ENCODE measurements at regions not wholly inside any gene's neighbourhood (a gene's known extent, or its start where the extent isn't known, plus 50 kb on each side); places are given as distances from the start of the nearest gene placed in this dataset.

GRCh38 chr5:53426878-53427277, 53.6 kb upstream of the FST start:
- TF ChIP-seq CTCF (IDR thresholded peaks at IDR 0.05; ENCODE audit: low read depth, low read length) (no peak), EZH2phosphoT487 (IDR thresholded peaks at IDR 0.05; ENCODE audit: low read depth) (no peak)
